ENCODE measurements at regions not wholly inside any gene's neighbourhood (a gene's known extent, or its start where the extent isn't known, plus 50 kb on each side); places are given as distances from the start of the nearest gene placed in this dataset.

DNA sequence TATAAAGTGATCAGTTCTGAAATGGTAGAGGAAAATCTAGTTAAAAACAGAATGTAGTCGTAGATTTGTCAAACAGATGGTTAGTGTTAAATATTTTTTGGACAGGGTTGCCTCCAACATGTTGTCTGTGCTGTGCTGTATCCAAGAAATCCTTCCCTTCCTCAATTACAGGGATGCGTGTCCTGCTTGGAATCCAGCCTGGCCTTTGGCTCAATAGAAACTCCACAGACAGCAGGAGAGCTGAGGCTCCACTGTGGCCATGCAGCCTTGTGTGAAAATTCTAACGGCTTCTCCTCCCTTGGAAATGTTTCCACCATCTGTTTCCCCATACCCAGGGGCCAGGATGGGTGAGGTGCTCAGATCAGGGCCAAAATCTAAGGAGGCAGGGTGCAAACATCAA, 67.7 kb upstream of the USP29 start:
- TF ChIP-seq EZH2 (IDR thresholded peaks at IDR 0.05; ENCODE audit: insufficient read depth, poor library complexity, severe bottlenecking) (no peak), EZH2phosphoT487 (IDR thresholded peaks at IDR 0.05; ENCODE audit: insufficient read depth, low read depth) (no peak)

Measured in GM23248 (cell line).